H1 (cell line): ENCODE measurements at regions not wholly inside any gene's neighbourhood (a gene's known extent, or its start where the extent isn't known, plus 50 kb on each side); places are given as distances from the start of the nearest gene placed in this dataset.

ENCODE experiments used
- CTCF ChIA-PET: fragments of 300-600 bp; sonication (Branson Sonifier 250); formaldehyde crosslinking; loops from one replicate; lab custom pipeline; 2021; ENCODE audit not compliant: partially characterized antibody; lab: Charles Lee
- POLR2A ChIA-PET: fragments of 300-600 bp; sonication (Branson Sonifier 250); formaldehyde crosslinking; loops from one replicate; lab custom pipeline; 2021; ENCODE audit warnings: inconsistent platforms; ENCODE audit not compliant: partially characterized antibody; lab: Charles Lee
- DNase-seq, 2 experiments: peaks; one replicate each; pipeline versions ENCODE4 v3.0.0 to v3.0.0-alpha.2; 2010 to 2022; ENCODE audit warnings: low spot score in 2 of 2, low read depth in 1 of 2, mixed read lengths in 1 of 2
- FAIRE-seq: peaks from 2 replicates; lab custom pipeline; 2011; peaks lifted over from hg19 to GRCh38; lab: Jason Lieb, UNC
- H2AFZ ChIP-seq: 2 replicates; pipeline ENCODE4 v1.8.1; 2012; ENCODE audit warnings: low read length, inconsistent platforms
- H2AK5ac ChIP-seq: 2 replicates; pipeline ENCODE4 v1.6.1; 2013; ENCODE audit warnings: low read depth, low read length
- H2BK120ac ChIP-seq: replicated peaks from 2 replicates; pipeline ENCODE3; 2013; ENCODE audit warnings: low read depth, low read length, inconsistent platforms
- H2BK12ac ChIP-seq: 2 replicates; pipeline ENCODE4 v1.6.1; 2013; ENCODE audit warnings: low read depth, low read length
- H2BK15ac ChIP-seq: 2 replicates; pipeline ENCODE4 v1.6.1; 2013; ENCODE audit warnings: low read length
- H2BK20ac ChIP-seq: 2 replicates; pipeline ENCODE4 v1.6.1; 2013; ENCODE audit warnings: low read length
- H2BK5ac ChIP-seq: 2 replicates; pipeline ENCODE4 v1.6.1; 2013; ENCODE audit warnings: low read depth, low read length
- H3K14ac ChIP-seq: 2 replicates; pipeline ENCODE4 v1.6.1; 2013; ENCODE audit warnings: inconsistent platforms; ENCODE audit not compliant: insufficient read length
- H3K18ac ChIP-seq: 2 replicates; pipeline ENCODE4 v1.6.1; 2013; ENCODE audit warnings: low read length; ENCODE audit errors: extremely low read depth
- H3K23ac ChIP-seq: 2 replicates; pipeline ENCODE4 v1.6.1; 2013; ENCODE audit warnings: inconsistent platforms; ENCODE audit not compliant: insufficient read length
- H3K23me2 ChIP-seq: 2 replicates; pipeline ENCODE4 v1.6.1; 2013; ENCODE audit warnings: low read depth, low read length
- H3K27ac ChIP-seq: 2 replicates; pipeline ENCODE4 v1.6.1; 2011; ENCODE audit warnings: low read depth, low read length, inconsistent platforms
- H3K27me3 ChIP-seq, 4 experiments: replicated peaks in 1 of 4; 1 replicate in 1 of 4; 2 replicates in 3 of 4; pipeline versions ENCODE4 v1.6.1 to v1.8.1; 2011 to 2013; ENCODE audit warnings: low read length in 3 of 4, mild to moderate bottlenecking in 3 of 4, inconsistent platforms in 2 of 4, mixed read lengths in 2 of 4, moderate library complexity in 1 of 4; ENCODE audit not compliant: control insufficient read depth in 3 of 4, insufficient read depth in 3 of 4; ENCODE audit errors: extremely low read depth in 1 of 4
- H3K36me3 ChIP-seq, 4 experiments: 2 replicates each; pipeline versions ENCODE4 v1.6.1 to v1.8.1; 2011 to 2013; ENCODE audit warnings: mild to moderate bottlenecking in 4 of 4, low read length in 3 of 4, moderate library complexity in 2 of 4, control low read depth in 1 of 4, inconsistent platforms in 1 of 4; ENCODE audit not compliant: insufficient read depth in 4 of 4, control insufficient read depth in 2 of 4
- H3K4ac ChIP-seq: replicated peaks from 2 replicates; pipeline ENCODE3; 2013; ENCODE audit warnings: low read length, low read depth, mixed read lengths, inconsistent platforms; ENCODE audit not compliant: insufficient read length
- H3K4me1 ChIP-seq, 4 experiments: replicated peaks in 1 of 4; 1 replicate in 1 of 4; 2 replicates in 3 of 4; pipeline versions ENCODE4 v1.6.1 to v1.8.1; 2011 to 2013; ENCODE audit warnings: low read length in 3 of 4, inconsistent platforms in 2 of 4, mixed read lengths in 1 of 4; ENCODE audit not compliant: insufficient read depth in 4 of 4, control insufficient read depth in 3 of 4
- H3K4me2 ChIP-seq, 2 experiments: 2 replicates each; pipeline versions ENCODE4 v1.6.1 to v1.8.1; 2011 to 2013; ENCODE audit warnings: low read depth in 2 of 2, low read length in 2 of 2, control low read depth in 1 of 2, inconsistent platforms in 1 of 2, mild to moderate bottlenecking in 1 of 2; ENCODE audit not compliant: insufficient read depth in 1 of 2
- H3K4me3 ChIP-seq, 4 experiments: fragments of 200-600, 300-600 bp in 1 of 4; sonication (generic), shearing (Covaris generic), sonication (Bioruptor Twin) in 1 of 4; 2 replicates each; pipeline versions ENCODE4 v1.5.1 to v1.8.1; 2011 to 2016; ENCODE audit warnings: low read length in 4 of 4, low read depth in 3 of 4, control low read depth in 2 of 4, inconsistent platforms in 2 of 4, mild to moderate bottlenecking in 2 of 4, mixed read lengths in 1 of 4, moderate library complexity in 1 of 4; ENCODE audit not compliant: insufficient read depth in 2 of 4; ENCODE audit errors: extremely low read depth in 1 of 4
- H3K56ac ChIP-seq: replicated peaks from 2 replicates; pipeline ENCODE3; 2013; ENCODE audit warnings: low read depth, mild to moderate bottlenecking, mixed read lengths, low read length, inconsistent platforms; ENCODE audit not compliant: insufficient read length
- H3K79me1 ChIP-seq: 2 replicates; pipeline ENCODE4 v1.6.1; 2013; ENCODE audit warnings: low read depth, low read length, control low read depth
- H3K79me2 ChIP-seq, 2 experiments: 2 replicates each; pipeline versions ENCODE4 v1.6.1 to v1.8.1; 2012 to 2013; ENCODE audit warnings: low read length in 2 of 2, mild to moderate bottlenecking in 2 of 2, inconsistent platforms in 1 of 2; ENCODE audit not compliant: insufficient read depth in 2 of 2, control insufficient read depth in 1 of 2
- H3K9ac ChIP-seq, 4 experiments: replicated peaks in 1 of 4; 1 replicate in 1 of 4; 2 replicates in 3 of 4; pipeline versions ENCODE4 v1.6.1 to v1.8.1; 2011 to 2013; ENCODE audit warnings: low read depth in 3 of 4, low read length in 3 of 4, control low read depth in 2 of 4, mild to moderate bottlenecking in 2 of 4, moderate library complexity in 2 of 4, inconsistent platforms in 1 of 4; ENCODE audit errors: extremely low read depth in 1 of 4
- H3K9me3 ChIP-seq, 2 experiments: 2 replicates each; pipeline versions ENCODE4 v1.6.1 to v1.8.1; 2012 to 2013; ENCODE audit warnings: mild to moderate bottlenecking in 2 of 2, moderate library complexity in 2 of 2, control low read depth in 1 of 2, inconsistent platforms in 1 of 2, low read depth in 1 of 2, low read length in 1 of 2, mixed read lengths in 1 of 2; ENCODE audit not compliant: insufficient read depth in 2 of 2
- H4K20me1 ChIP-seq, 2 experiments: replicated peaks in 1 of 2; 2 replicates each; pipeline versions ENCODE3 to v1.8.1; 2011 to 2013; ENCODE audit warnings: inconsistent platforms in 2 of 2, low read length in 2 of 2, mild to moderate bottlenecking in 1 of 2; ENCODE audit not compliant: insufficient read depth in 2 of 2, control insufficient read depth in 1 of 2
- H4K5ac ChIP-seq: 2 replicates; pipeline ENCODE4 v1.6.1; 2013; ENCODE audit warnings: low read length, low read depth, mixed read lengths, inconsistent platforms; ENCODE audit not compliant: insufficient read length
- H4K8ac ChIP-seq: 2 replicates; pipeline ENCODE4 v1.8.0; 2013; ENCODE audit warnings: mild to moderate bottlenecking, moderate library complexity, low read length, inconsistent platforms; ENCODE audit not compliant: insufficient read depth; ENCODE audit errors: extremely low read depth
- H4K91ac ChIP-seq: replicated peaks from 2 replicates; pipeline ENCODE3; 2013; ENCODE audit warnings: low read length, mixed read lengths, inconsistent platforms; ENCODE audit not compliant: insufficient read length
- KDM1A ChIP-seq: fragments of 200-600, 300-600 bp; sonication (generic); IDR thresholded peaks from 2 replicates; pipeline ENCODE4 v1.7.1; 2016; ENCODE audit warnings: mild to moderate bottlenecking, low read length, borderline replicate concordance
- POU5F1 ChIP-seq: IDR thresholded peaks from 2 replicates; pipeline ENCODE4 v1.6.1; 2011; ENCODE audit warnings: low read depth, mild to moderate bottlenecking, low read length, moderate library complexity
- WGBS, 2 experiments: shearing (Covaris generic) in 1 of 2; methylation state at CpG; one replicate each; pipeline versions ENCODE4 v1.1.6 to v1.1.7; 2013 to 2015; ENCODE audit warnings: low lambda C conversion rate in 2 of 2, mixed read lengths in 2 of 2, inconsistent platforms in 1 of 2, low coverage in 1 of 2, missing lambda C conversion rate in 1 of 2; ENCODE audit not compliant: insufficient replicate concordance in 2 of 2, insufficient coverage in 1 of 2, insufficient read length in 1 of 2; ENCODE audit errors: extremely low coverage in 1 of 2, missing lambda C conversion rate in 1 of 2; 5-methylcytosine and 5-hydroxymethylcytosine counted together

DNA sequence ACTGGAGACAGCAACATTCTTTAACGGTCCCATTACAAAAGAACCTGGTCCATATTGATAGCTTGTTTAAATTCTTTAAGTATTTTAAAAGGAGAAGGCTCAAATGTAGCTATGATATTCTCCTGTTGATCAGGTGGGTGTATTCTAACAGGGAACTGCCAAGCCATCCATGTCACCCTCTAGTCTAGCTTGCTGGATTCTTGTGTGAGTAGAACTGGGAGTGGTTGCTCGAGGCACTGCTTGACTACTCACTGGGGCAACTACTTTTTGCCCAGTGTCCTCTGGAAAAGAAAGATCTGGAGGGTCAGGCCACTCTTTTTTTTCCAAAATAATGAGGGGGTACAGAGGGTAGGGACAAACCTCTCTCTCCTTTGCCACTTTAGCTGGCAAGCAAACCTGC lies 155.1 kb downstream of the ZNF518B start:
- Histone ChIP-seq H2BK15ac (no peak overlapping the region), H3K23me2 (no peaks in the 10 kb centered on the region), H2AK5ac (no peak overlapping the region), H3K36me3 (no peaks in the 10 kb centered on the region), H3K14ac (no peak overlapping the region), H3K27ac (no peak overlapping the region), H2BK5ac (no peak overlapping the region), H2BK120ac (no peak overlapping the region), H2AFZ (no peak overlapping the region), H3K4me2 (no peak overlapping the region), H2BK12ac (no peak overlapping the region), H3K56ac (no peak overlapping the region), H3K4me3 (no peak overlapping the region), H4K5ac (no peak overlapping the region), H3K23ac (no peak overlapping the region), H3K4ac (no peak overlapping the region), H4K91ac (no peak overlapping the region), H3K9ac (no peak overlapping the region), H3K79me2 (no peaks in the 10 kb centered on the region), H3K18ac (no peak overlapping the region), H3K4me1 (peaks cover 0 to 5% (median 1%) of the 10 kb centered on the region in 4 experiments; a peak in 2 of 7 replicates), H4K20me1 (no peaks in the 10 kb centered on the region), H3K79me1 (no peaks in the 10 kb centered on the region), H3K9me3 (no peaks in the 10 kb centered on the region; a peak in 1 of 4 replicates), H2BK20ac (no peak overlapping the region), H3K27me3 (peaks cover 0 to 1% (median 0%) of the 10 kb centered on the region in 4 experiments; a peak in 1 of 7 replicates), H4K8ac (no peak overlapping the region)
- ChIA-PET POLR2A (no interaction called here), CTCF (interaction anchor here (0.6 to 1.0 kb wide), 3 partner anchors 159 to 194 kb away, joined by 3 to 5 read pairs (median 3); no protein-coding TSS in a partner anchor)
- WGBS, 2 experiments: 86% methylated on average over 2 of the region's 2 CpGs; no CpG with 5 or more reads in 1 of the 2 experiments
- no peak for DNase-seq
- no peak for FAIRE-seq
- TF ChIP-seq KDM1A (no peak), POU5F1 (no peak)
